NCI-H2081 (cell line): ENCODE measurements at regions not wholly inside any gene's neighbourhood (a gene's known extent, or its start where the extent isn't known, plus 50 kb on each side); places are given as distances from the start of the nearest gene placed in this dataset.
A peak's percentile ranks its signal among the peaks of the same experiment; 100 is the strongest.

Source experiments
- DNase-seq, 2 experiments: peaks; one replicate each; lab custom pipeline; 2025; lab: John Stamatoyannopoulos, UW

GRCh38 chr2:28694364-28694763 is 57.3 kb upstream of the PPP1CB start:
- no peak for DNase-seq

DNA sequence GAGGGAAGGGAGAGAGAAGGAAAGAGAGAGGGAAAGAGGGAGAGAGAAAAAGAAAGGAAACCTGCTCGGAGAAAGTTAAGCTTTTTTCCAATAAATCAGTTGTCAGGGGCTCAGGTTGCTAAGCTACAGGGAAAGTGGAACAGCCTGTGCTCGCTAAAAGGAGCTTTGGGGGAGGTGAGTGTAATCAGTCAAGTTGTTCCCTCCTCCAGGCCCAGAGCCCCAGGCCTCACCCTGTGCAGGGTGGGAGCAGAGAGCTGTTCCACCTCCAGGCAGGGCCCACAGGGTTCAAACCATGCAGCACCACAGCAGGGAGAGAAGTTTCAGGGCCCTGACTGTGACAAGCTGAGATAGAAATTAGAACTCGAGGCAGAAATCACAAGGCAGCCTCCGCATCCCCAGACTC is 56.4 kb upstream of the PPP1CB start:
- no peak for DNase-seq

DNA sequence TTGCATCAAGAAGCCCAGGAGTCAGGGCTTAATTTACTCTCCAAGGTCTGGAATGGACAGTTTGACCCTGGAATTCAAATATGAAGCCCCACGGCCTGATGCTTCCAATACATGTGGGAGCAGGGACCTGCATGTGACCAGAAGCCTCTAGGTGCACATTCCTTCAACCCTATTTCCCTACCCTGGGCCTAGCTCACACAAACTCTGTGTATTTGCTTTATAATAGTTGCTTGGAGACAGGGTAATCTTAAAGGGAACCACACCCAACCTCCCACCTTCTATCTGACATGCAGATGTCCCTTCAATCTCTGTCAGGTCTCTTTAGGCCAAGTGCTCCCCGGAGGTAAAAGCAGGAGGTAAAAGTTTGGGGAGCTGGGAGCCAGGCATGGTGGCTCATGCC is 55.4 kb upstream of the PPP1CB start:
- no peak for DNase-seq

DNA sequence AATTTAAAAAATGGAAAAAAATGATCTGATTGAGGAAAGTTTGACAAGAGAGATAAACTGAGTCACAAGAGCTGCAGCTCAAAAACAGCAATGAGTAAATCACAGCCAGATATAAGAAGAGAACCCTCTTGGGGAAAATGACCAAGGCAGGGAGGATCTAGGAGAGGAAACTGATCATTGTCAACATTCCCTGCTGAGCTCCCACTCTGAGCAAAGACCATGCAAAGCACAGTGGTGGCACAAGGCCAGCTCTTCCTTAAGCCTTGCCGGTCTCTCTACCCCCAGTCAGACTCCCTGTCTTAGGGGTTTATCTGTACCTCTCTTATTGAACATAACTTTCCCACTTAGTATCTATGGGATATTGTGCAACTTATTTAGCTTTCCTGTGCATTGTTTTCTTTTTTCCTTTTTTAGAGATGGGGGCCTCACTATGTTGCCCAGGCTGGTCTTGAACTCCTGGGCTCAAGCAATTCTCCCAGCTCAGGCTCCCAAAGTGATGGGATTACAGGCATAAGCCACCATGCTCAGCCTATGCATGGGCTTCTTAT is 54.0 kb upstream of the PPP1CB start:
- DNase-seq: peak in 1 of 2 experiments; percentile 25

- DNase-seq: no peak
Measured at GRCh38 chr2:28698545-28698944, 53.1 kb upstream of the PPP1CB start.
